Stimulated activated CD4-positive, alpha-beta T cell treated with anti-CD3 and anti-CD28 coated beads, Interleukin-1b, Interleukin-23, amount 100 ng/mL, for 24 hours (primary cell): ENCODE measurements at regions not wholly inside any gene's neighbourhood (a gene's known extent, or its start where the extent isn't known, plus 50 kb on each side); places are given as distances from the start of the nearest gene placed in this dataset.

Source experiments
- DNase-seq, 4 experiments: peaks; one replicate each; pipeline ENCODE4 v3.0.0-alpha.2; 2020; ENCODE audit warnings: low read depth in 4 of 4, low spot score in 1 of 4

GRCh38 chr17:77495575-77495974 lies 354.8 kb downstream of the SEC14L1 start:
- no peak for DNase-seq

- DNase-seq, result no peak
Observed at GRCh38 chr17:77496401-77496801, 355.6 kb downstream of the SEC14L1 start.

- no peak for DNase-seq
Observed at GRCh38 chr17:77496831-77497577, 356.2 kb downstream of the SEC14L1 start.

DNA sequence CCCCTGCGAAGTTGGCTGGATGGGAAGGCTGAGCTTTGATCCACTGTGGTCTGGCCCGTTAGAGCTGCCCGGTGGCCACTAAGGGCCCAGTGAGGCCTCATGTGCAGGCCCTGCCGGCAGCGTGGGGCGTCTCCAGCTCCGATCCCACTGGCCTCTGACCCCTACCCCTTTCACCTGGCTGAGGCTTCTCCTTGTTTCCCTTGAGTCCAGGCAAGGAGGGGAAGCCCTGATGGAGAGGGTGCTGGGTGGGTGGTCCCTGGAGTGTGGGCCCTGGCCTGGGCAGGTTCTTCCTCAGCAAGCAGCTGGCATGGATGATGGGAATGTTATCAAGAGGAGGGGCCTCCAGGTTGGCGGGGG lies 356.8 kb downstream of the SEC14L1 start:
- DNase-seq, result no peak

DNA sequence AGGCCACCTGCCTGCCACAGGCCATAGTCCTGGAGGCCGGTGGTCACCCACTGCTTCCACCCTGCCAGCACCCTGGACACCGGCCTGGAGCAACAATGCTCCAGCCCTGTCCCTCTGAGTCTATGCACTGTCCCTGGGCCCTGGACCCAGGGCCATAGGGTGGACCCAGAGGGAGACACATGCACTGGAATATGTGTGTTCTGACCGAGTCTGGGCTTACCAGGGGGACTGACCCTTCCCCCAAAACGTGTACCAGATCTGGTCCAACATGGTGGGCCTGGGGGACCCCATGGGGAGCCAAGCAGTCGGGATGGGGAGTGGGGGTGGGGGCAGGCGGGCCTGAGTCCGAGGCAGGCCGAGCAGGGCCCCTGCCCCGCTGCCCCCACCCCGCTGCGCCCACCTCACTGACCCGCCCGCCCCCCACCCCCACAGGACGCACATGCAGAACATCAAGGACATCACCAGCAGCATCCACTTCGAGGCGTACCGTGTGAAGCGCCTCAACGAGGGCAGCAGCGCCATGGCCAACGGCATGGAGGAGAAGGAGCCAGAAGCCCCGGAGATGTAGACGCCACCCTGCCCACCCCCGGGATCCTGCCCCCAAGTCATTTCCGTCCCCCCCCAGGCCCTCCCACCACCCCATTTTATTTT lies 357.4 kb downstream of the SEC14L1 start:
- no peak for DNase-seq

GRCh38 chr17:77498791-77499698 lies 358.3 kb downstream of the SEC14L1 start:
- no peak for DNase-seq

DNA sequence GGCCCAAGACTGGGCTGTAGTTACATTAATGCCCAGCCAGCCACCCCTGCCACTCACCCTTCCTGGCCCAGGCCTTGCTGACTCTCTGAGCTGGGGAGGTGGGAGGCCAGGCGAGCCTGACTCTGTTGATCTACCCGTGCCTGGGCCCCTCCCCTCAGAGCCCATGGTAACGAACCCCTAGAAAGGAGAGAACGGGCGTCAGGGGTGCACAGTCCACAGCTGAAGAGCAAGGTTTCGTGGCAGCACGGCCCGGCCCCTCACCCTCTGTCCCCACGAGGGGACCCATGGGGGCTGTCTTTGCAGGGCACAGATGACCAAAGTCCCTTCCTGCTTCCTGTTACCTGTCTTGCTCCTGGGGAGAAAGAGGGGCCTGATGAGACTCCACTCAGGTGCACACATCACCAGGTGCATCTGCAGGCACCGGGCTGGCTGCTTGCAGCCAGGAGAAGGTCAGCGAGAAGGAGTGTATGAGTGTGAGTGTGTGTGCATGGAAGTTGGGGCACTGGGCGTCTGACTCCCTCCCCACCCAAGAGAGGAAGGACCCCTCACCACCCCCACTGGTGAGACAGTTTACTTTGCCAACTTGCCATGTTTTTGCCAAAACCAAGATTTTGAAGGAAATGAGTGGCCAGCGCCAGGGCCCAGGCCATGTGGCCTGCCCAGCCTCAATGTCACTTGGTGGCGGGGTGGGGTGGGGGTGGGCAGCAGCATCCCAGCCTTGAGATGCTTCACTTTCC lies 359.1 kb downstream of the SEC14L1 start:
- DNase-seq, result no peak

DNA sequence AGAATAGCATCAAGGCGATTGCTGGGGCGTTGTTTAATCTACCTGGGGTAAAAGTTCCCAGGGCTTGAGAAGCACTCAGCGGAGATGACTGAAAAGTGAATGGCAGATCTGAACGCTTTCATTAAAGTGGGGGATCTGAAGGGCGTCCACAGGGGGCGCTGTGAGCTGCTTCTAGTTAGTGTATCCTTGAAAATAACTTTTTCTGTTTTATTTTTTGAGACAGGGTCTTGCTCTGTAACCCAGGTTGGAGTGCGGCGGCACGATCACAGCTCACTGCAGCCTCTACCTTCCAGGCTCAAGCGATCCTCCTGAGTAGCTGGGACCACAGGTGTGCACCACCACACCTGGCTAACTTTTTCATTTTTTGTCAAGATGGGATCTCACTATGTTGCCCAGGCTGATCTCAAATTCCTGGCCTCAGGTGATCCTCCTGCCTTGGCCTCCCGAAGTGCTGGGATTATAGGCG lies 360.4 kb downstream of the SEC14L1 start:
- no peak for DNase-seq

- DNase-seq, result no peak
Observed at GRCh38 chr17:77501751-77502625, 361.2 kb downstream of the SEC14L1 start.

GRCh38 chr17:77502626-77503292 lies 362.0 kb downstream of the SEC14L1 start:
- no peak for DNase-seq

- no peak for DNase-seq
Observed at GRCh38 chr17:77503293-77503655, 362.5 kb downstream of the SEC14L1 start.

GRCh38 chr17:77503916-77504651 lies 363.3 kb downstream of the SEC14L1 start:
- no peak for DNase-seq

- DNase-seq, result no peak
Observed at GRCh38 chr17:77504652-77505155, 363.9 kb downstream of the SEC14L1 start.

DNA sequence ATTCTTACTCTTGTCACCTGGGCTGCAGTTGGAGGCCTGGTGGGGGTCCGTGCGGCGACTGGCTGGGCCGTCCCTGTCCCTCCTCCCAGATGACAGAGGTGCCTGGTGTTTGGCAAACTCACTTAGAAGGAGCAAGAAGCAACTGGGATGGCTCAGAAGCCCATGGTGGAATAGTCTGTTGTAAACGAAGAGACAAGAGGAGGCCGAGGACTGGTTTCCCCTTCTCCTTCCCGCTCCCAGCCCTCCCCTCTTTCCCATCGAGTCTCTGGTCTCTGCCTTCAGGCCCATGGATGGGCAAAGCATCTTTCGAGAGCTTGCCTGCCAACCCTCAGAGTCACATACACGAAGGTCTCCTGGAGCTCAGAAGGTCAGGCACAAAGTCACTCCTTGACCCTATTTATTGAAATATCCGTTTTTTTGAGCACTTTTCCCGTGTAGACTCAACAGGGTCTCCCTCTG lies 364.4 kb downstream of the SEC14L1 start:
- DNase-seq, result no peak

- no peak for DNase-seq
Observed at GRCh38 chr17:77506371-77506991, 365.7 kb downstream of the SEC14L1 start.

DNA sequence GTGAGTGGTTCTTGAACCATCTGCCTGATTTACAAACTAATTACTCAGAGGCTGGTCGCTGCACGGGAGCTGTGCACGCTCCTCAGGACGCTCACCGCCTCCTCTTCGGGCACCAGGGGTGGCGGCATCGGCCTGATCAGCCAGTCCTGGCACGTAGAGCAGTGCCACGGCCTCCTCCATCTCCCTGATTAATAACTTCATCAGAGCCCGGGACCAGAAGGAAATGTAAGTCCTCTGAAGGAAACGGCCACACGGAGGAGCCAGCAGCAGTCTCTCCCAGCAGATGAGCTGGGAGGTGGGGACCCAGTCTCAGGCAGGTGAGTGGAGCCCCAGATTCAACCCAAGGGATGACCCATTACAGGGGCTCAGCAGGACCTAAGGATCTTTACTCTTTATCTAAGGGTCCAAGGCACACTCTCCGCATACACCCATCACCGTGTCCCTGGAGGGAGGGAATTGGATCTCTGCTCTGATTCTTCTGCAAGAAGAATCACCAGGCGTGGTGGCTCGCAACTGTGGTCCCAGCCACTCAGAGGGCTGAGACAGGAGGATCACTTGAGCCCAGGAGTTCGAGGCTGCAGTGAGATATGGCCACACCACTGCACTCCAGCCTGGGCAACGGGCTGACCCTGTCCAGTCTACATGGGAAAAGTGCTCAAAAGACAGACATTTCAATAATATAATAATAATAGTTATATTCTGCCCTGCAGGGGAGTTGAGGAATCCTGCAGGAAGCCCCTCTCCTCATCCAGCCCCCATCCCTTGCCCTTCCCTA lies 366.5 kb downstream of the SEC14L1 start:
- DNase-seq, result no peak

GRCh38 chr17:77508047-77508715 lies 367.4 kb downstream of the SEC14L1 start:
- DNase-seq, result no peak
